Breast epithelium (tissue), 3 donors: ENCODE measurements at regions not wholly inside any gene's neighbourhood (a gene's known extent, or its start where the extent isn't known, plus 50 kb on each side); places are given as distances from the start of the nearest gene placed in this dataset.

Experiments
- CTCF ChIP-seq, 3 donors: fragments of 450-650 bp; IDR thresholded peaks; one replicate each; pipeline ENCODE4 v1.5.1; 2016 to 2017; ENCODE audit warnings: antibody characterized with exemption in 3 of 3, mild to moderate bottlenecking in 3 of 3, moderate library complexity in 3 of 3
- POLR2A ChIP-seq: fragments of 450-650 bp; IDR thresholded peaks from one replicate; pipeline ENCODE4 v1.6.1; 2016; ENCODE audit warnings: antibody characterized with exemption, mild to moderate bottlenecking, moderate library complexity
- POLR2AphosphoS5 ChIP-seq, 3 donors: sonication (generic); formaldehyde crosslinking; IDR thresholded peaks; one replicate each; pipeline ENCODE4 v1.6.1; 2017; ENCODE audit warnings: antibody characterized with exemption in 3 of 3

- TF ChIP-seq POLR2AphosphoS5 (IDR thresholded peaks at IDR 0.05) = no peak
- TF ChIP-seq CTCF (IDR thresholded peaks at IDR 0.05) = no peak
- TF ChIP-seq POLR2A = no peak
Measured at GRCh38 chr9:106634183-106634582, 228.8 kb upstream of the ZNF462 start.
